HG03060 (cell line): ENCODE measurements at regions not wholly inside any gene's neighbourhood (a gene's known extent, or its start where the extent isn't known, plus 50 kb on each side); places are given as distances from the start of the nearest gene placed in this dataset.
"Not testable (repeated sequence)": the region's sequence is repeated elsewhere in the genome, so short reads cannot be mapped to it uniquely, and the experiment has no call there.

Experiments used
- ATAC-seq: cut with Tn5 transposase; IDR thresholded peaks from one replicate; pipeline ENCODE4 v1.9.1; 2021; ENCODE audit warnings: low read depth, moderate number of reproducible peaks; ENCODE audit not compliant: unreplicated experiment

- no peak for ATAC-seq
These were observed 85.2 kb downstream of the FDX1 start for GRCh38 chr11:110514967-110515366.

- ATAC-seq, result not testable (repeated sequence)
These were observed 87.6 kb downstream of the FDX1 start for GRCh38 chr11:110517381-110517780.

- ATAC-seq, result no peak
These were observed 89.2 kb downstream of the FDX1 start for GRCh38 chr11:110518809-110519514.

- ATAC-seq, result no peak
These were observed 90.0 kb downstream of the FDX1 start for GRCh38 chr11:110519796-110520195.

- ATAC-seq, result no peak
These were observed 92.7 kb downstream of the FDX1 start for GRCh38 chr11:110522471-110522870.

GRCh38 chr11:110524238-110524637, 94.5 kb downstream of the FDX1 start:
- ATAC-seq, result no peak

- ATAC-seq, result peak; percentile 45
These were observed 96.1 kb downstream of the FDX1 start for GRCh38 chr11:110525883-110526282.

- ATAC-seq, result peak; percentile 57
These were observed 96.6 kb downstream of the FDX1 start for GRCh38 chr11:110526323-110526722.
